Trophoblast cell (in vitro differentiated cells and primary cell): ENCODE measurements at regions not wholly inside any gene's neighbourhood (a gene's known extent, or its start where the extent isn't known, plus 50 kb on each side); places are given as distances from the start of the nearest gene placed in this dataset.

Experiments used
- DNase-seq, 2 donors: peaks; one replicate each; pipeline ENCODE4 v3.0.0-alpha.2; 2016
- H2AFZ ChIP-seq: 2 replicates; pipeline ENCODE4 v1.6.1; 2013; ENCODE audit warnings: low read length, moderate library complexity, mild to moderate bottlenecking; ENCODE audit not compliant: insufficient read depth, poor library complexity
- H2AK5ac ChIP-seq: 2 replicates; pipeline ENCODE4 v1.6.1; 2013; ENCODE audit warnings: mild to moderate bottlenecking, low read length
- H2BK120ac ChIP-seq: 2 replicates; pipeline ENCODE4 v1.6.1; 2013; ENCODE audit warnings: low read length, mild to moderate bottlenecking, moderate library complexity; ENCODE audit not compliant: insufficient read depth, poor library complexity
- H2BK12ac ChIP-seq: 2 replicates; pipeline ENCODE4 v1.6.1; 2013; ENCODE audit warnings: mild to moderate bottlenecking, low read length, moderate library complexity
- H2BK5ac ChIP-seq: 2 replicates; pipeline ENCODE4 v1.6.1; 2013; ENCODE audit warnings: low read length, low read depth, moderate library complexity, mild to moderate bottlenecking; ENCODE audit not compliant: poor library complexity
- H3K14ac ChIP-seq: 2 replicates; pipeline ENCODE4 v1.6.1; 2013; ENCODE audit warnings: mild to moderate bottlenecking, low read length
- H3K18ac ChIP-seq: 2 replicates; pipeline ENCODE4 v1.6.1; 2013; ENCODE audit warnings: mild to moderate bottlenecking, low read length
- H3K23ac ChIP-seq: 2 replicates; pipeline ENCODE4 v1.6.1; 2013; ENCODE audit warnings: low read length
- H3K27ac ChIP-seq: 2 replicates; pipeline ENCODE4 v1.5.1; 2013; ENCODE audit warnings: low read depth, mild to moderate bottlenecking, inconsistent platforms, low read length, moderate library complexity
- H3K27me3 ChIP-seq: 2 replicates; pipeline ENCODE4 v1.6.1; 2013; ENCODE audit warnings: inconsistent platforms, mild to moderate bottlenecking, low read length, moderate library complexity; ENCODE audit not compliant: insufficient read depth
- H3K36me3 ChIP-seq, 2 experiments: 1 replicate in 1 of 2; 2 replicates in 1 of 2; pipeline ENCODE4 v1.6.1; 2013; ENCODE audit warnings: low read length in 2 of 2, mild to moderate bottlenecking in 2 of 2, moderate library complexity in 1 of 2; ENCODE audit not compliant: insufficient read depth in 2 of 2, control insufficient read depth in 1 of 2
- H3K4ac ChIP-seq: 2 replicates; pipeline ENCODE4 v1.6.1; 2013; ENCODE audit warnings: low read depth, mild to moderate bottlenecking, low read length, moderate library complexity
- H3K4me1 ChIP-seq, 2 experiments: 1 replicate in 1 of 2; 2 replicates in 1 of 2; pipeline ENCODE4 v1.6.1; 2013; ENCODE audit warnings: low read length in 2 of 2, mild to moderate bottlenecking in 2 of 2, moderate library complexity in 1 of 2; ENCODE audit not compliant: insufficient read depth in 2 of 2, control insufficient read depth in 1 of 2
- H3K4me2 ChIP-seq: 2 replicates; pipeline ENCODE4 v1.6.1; 2013; ENCODE audit warnings: inconsistent platforms, mild to moderate bottlenecking, low read length, moderate library complexity
- H3K4me3 ChIP-seq: 2 replicates; pipeline ENCODE4 v1.5.1; 2013; ENCODE audit warnings: mild to moderate bottlenecking, low read depth, low read length, inconsistent platforms
- H3K79me1 ChIP-seq: one replicate; pipeline ENCODE4 v1.6.1; 2013; ENCODE audit warnings: low read length
- H3K79me2 ChIP-seq: 2 replicates; pipeline ENCODE4 v1.6.1; 2013; ENCODE audit warnings: low read length, mild to moderate bottlenecking; ENCODE audit not compliant: control insufficient read depth, insufficient read depth, poor library complexity
- H3K9ac ChIP-seq: 2 replicates; pipeline ENCODE4 v1.6.1; 2013; ENCODE audit warnings: mild to moderate bottlenecking, low read length
- H3K9me3 ChIP-seq: 2 replicates; pipeline ENCODE4 v1.6.1; 2013; ENCODE audit warnings: low read depth, mild to moderate bottlenecking, control low read depth, inconsistent platforms, low read length; ENCODE audit not compliant: insufficient read depth
- H4K12ac ChIP-seq: 2 replicates; pipeline ENCODE4 v1.6.1; 2013; ENCODE audit warnings: low read depth, mild to moderate bottlenecking, low read length, moderate library complexity
- H4K8ac ChIP-seq: 2 replicates; pipeline ENCODE4 v1.6.1; 2013; ENCODE audit warnings: low read depth, mild to moderate bottlenecking, low read length, moderate library complexity
- H4K91ac ChIP-seq: one replicate; pipeline ENCODE4 v1.6.1; 2013; ENCODE audit warnings: low read depth, mild to moderate bottlenecking, low read length, moderate library complexity
- WGBS: extraction: QIAGEN DNeasy Blood & Tissue Kit; methylation state at CpG from one replicate; pipeline ENCODE4 v1.1.7; 2013; ENCODE audit warnings: missing lambda C conversion rate; ENCODE audit not compliant: insufficient read length, insufficient coverage; ENCODE audit errors: extremely low coverage; 5-methylcytosine and 5-hydroxymethylcytosine counted together

GRCh38 chr6:67642582-67642981 is 992.5 kb upstream of the ADGRB3 start:
- Histone ChIP-seq H3K4ac (no peak overlapping the region), H4K8ac (no peak overlapping the region), H3K79me1 (no peaks in the 10 kb centered on the region), H2AK5ac (no peak overlapping the region), H3K9me3 (no peaks in the 10 kb centered on the region), H4K12ac (no peak overlapping the region), H2BK5ac (no peak overlapping the region), H3K18ac (no peak overlapping the region), H3K14ac (no peak overlapping the region), H3K4me2 (no peak overlapping the region), H3K4me3 (no peak overlapping the region), H4K91ac (no peak overlapping the region), H3K27ac (no peak overlapping the region), H3K9ac (no peak overlapping the region), H2AFZ (no peak overlapping the region), H3K4me1 (no peaks in the 10 kb centered on the region), H3K27me3 (no peaks in the 10 kb centered on the region), H2BK120ac (no peak overlapping the region), H3K23ac (no peak overlapping the region), H3K79me2 (no peaks in the 10 kb centered on the region), H3K36me3 (no peaks in the 10 kb centered on the region), H2BK12ac (no peak overlapping the region)
- DNase-seq, result no peak
- no CpG with 5 or more reads among the region's 1 CpG for WGBS

GRCh38 chr6:67640484-67640883 is 994.6 kb upstream of the ADGRB3 start:
- Histone ChIP-seq H2BK120ac (no peak overlapping the region), H3K36me3 (no peaks in the 10 kb centered on the region), H3K9ac (no peak overlapping the region), H3K79me2 (no peaks in the 10 kb centered on the region), H3K4me3 (no peak overlapping the region), H3K4me2 (no peak overlapping the region), H2AFZ (no peak overlapping the region), H3K23ac (no peak overlapping the region), H4K91ac (no peak overlapping the region), H2BK5ac (no peak overlapping the region), H3K27me3 (no peaks in the 10 kb centered on the region), H3K4me1 (no peaks in the 10 kb centered on the region), H3K27ac (no peak overlapping the region), H4K8ac (no peak overlapping the region), H4K12ac (no peak overlapping the region), H3K18ac (no peak overlapping the region), H3K4ac (no peak overlapping the region), H3K14ac (no peak overlapping the region), H3K79me1 (no peaks in the 10 kb centered on the region), H2AK5ac (no peak overlapping the region), H3K9me3 (no peaks in the 10 kb centered on the region), H2BK12ac (no peak overlapping the region)
- no peak for DNase-seq

DNA sequence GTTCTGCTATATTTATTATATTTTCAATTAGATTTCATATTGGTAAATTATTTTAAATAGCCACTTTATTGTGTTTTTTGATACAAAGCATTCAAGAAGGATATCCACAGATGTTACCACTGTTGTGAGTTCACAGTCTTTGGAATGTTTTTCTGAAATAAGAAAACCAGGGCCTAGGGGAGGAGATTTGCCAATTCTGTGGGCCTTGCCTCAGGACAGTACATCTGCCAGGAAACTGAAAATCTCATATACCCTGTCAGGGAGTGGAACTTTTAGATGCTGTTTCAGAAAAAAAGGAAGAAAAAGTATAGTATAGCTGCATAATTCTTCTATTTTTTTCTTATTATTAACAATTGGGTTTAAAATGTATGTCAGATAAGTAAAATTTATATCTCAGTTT is 995.9 kb upstream of the ADGRB3 start:
- H3K23ac ChIP-seq, result no peak overlapping the region
- no peak overlapping the region for H3K18ac ChIP-seq
- H3K4me2 ChIP-seq, result no peak overlapping the region
- no peak overlapping the region for H4K8ac ChIP-seq
- no peak overlapping the region for H2BK5ac ChIP-seq
- no peak overlapping the region for H4K91ac ChIP-seq
- H3K79me2 ChIP-seq, result no peaks in the 10 kb centered on the region
- H3K36me3 ChIP-seq, result no peaks in the 10 kb centered on the region
- H3K4me1 ChIP-seq, result no peaks in the 10 kb centered on the region
- no peak overlapping the region for H2BK120ac ChIP-seq
- no peak overlapping the region for H3K9ac ChIP-seq
- H3K79me1 ChIP-seq, result no peaks in the 10 kb centered on the region
- H3K9me3 ChIP-seq, result peaks cover 3% of the 10 kb centered on the region
- no peak overlapping the region for H2BK12ac ChIP-seq
- no peak overlapping the region for H2AK5ac ChIP-seq
- no peak overlapping the region for H3K4me3 ChIP-seq
- no peak overlapping the region for H4K12ac ChIP-seq
- H3K27ac ChIP-seq, result no peak overlapping the region
- H3K27me3 ChIP-seq, result no peaks in the 10 kb centered on the region
- DNase-seq, result no peak
- no peak overlapping the region for H3K4ac ChIP-seq
- no peak overlapping the region for H2AFZ ChIP-seq
- H3K14ac ChIP-seq, result no peak overlapping the region

DNA sequence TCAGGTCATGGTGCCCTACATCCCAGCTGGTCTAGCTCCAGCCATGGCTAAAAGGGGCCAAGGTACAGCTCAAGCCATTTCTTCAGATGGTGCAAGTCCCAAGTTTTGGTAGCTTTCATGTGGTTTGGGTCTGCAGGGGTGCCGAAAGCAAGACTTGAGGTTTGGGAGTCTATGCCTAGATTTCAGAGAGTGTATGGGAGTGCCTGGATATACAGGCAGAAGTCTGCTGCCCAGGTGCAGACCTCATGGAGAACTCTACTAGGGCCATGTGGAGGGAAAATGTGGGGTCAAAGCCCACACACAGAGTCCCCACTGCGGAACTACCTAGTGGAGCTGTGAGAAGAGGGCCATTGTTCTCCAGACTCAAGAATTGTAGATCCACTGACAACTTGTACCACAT is 1000.9 kb upstream of the ADGRB3 start:
- no peak overlapping the region for H2AK5ac ChIP-seq
- no peaks in the 10 kb centered on the region for H3K79me1 ChIP-seq
- H3K4me3 ChIP-seq, result no peak overlapping the region
- no peak overlapping the region for H3K9ac ChIP-seq
- no peaks in the 10 kb centered on the region for H3K27me3 ChIP-seq
- H3K14ac ChIP-seq, result no peak overlapping the region
- no peak overlapping the region for H3K23ac ChIP-seq
- H3K27ac ChIP-seq, result no peak overlapping the region
- no CpG with 5 or more reads among the region's 2 CpGs for WGBS
- no peak overlapping the region for H3K18ac ChIP-seq
- H3K4ac ChIP-seq, result no peak overlapping the region
- no peak overlapping the region for H4K8ac ChIP-seq
- no peak overlapping the region for H4K91ac ChIP-seq
- H2BK5ac ChIP-seq, result no peak overlapping the region
- no peaks in the 10 kb centered on the region for H3K36me3 ChIP-seq
- H3K4me2 ChIP-seq, result no peak overlapping the region
- DNase-seq, result no peak
- H3K4me1 ChIP-seq, result no peaks in the 10 kb centered on the region
- H2AFZ ChIP-seq, result no peak overlapping the region
- H3K79me2 ChIP-seq, result no peaks in the 10 kb centered on the region
- no peak overlapping the region for H4K12ac ChIP-seq
- H2BK12ac ChIP-seq, result no peak overlapping the region
- H2BK120ac ChIP-seq, result no peak overlapping the region
- H3K9me3 ChIP-seq, result peaks cover 3% of the 10 kb centered on the region

- no peak overlapping the region for H3K9ac ChIP-seq
- no peak overlapping the region for H3K27ac ChIP-seq
- H3K18ac ChIP-seq, result no peak overlapping the region
- no peaks in the 10 kb centered on the region for H3K4me1 ChIP-seq
- no peak overlapping the region for H3K4me2 ChIP-seq
- H3K36me3 ChIP-seq, result no peaks in the 10 kb centered on the region
- H2BK12ac ChIP-seq, result no peak overlapping the region
- H3K27me3 ChIP-seq, result no peaks in the 10 kb centered on the region
- no peak overlapping the region for H2BK5ac ChIP-seq
- H4K91ac ChIP-seq, result no peak overlapping the region
- WGBS, result no CpG with 5 or more reads among the region's 3 CpGs
- H4K8ac ChIP-seq, result no peak overlapping the region
- no peak overlapping the region for H2BK120ac ChIP-seq
- no peaks in the 10 kb centered on the region for H3K79me1 ChIP-seq
- DNase-seq, result no peak
- H2AFZ ChIP-seq, result no peak overlapping the region
- no peak overlapping the region for H3K14ac ChIP-seq
- peaks cover 3% of the 10 kb centered on the region for H3K9me3 ChIP-seq
- no peak overlapping the region for H3K4ac ChIP-seq
- no peak overlapping the region for H3K23ac ChIP-seq
- H3K4me3 ChIP-seq, result no peak overlapping the region
- no peaks in the 10 kb centered on the region for H3K79me2 ChIP-seq
- H2AK5ac ChIP-seq, result no peak overlapping the region
- H4K12ac ChIP-seq, result no peak overlapping the region
Observed at GRCh38 chr6:67633058-67633457, 1002.0 kb upstream of the ADGRB3 start.
